GM12892 (cell line): ENCODE measurements at regions not wholly inside any gene's neighbourhood (a gene's known extent, or its start where the extent isn't known, plus 50 kb on each side); places are given as distances from the start of the nearest gene placed in this dataset.
"Not testable (repeated sequence)": the region's sequence is repeated elsewhere in the genome, so short reads cannot be mapped to it uniquely, and the experiment has no call there.

Experiments used
- DNase-seq: peaks from one replicate; pipeline ENCODE4 v3.0.0; 2011; ENCODE audit not compliant: insufficient read length
- FAIRE-seq: peaks from 2 replicates; lab custom pipeline; 2011; peaks lifted over from hg19 to GRCh38; lab: Jason Lieb, UNC
- POLR2A ChIP-seq: IDR thresholded peaks from 2 replicates; pipeline ENCODE4 v1.6.1; 2011; ENCODE audit warnings: low read depth, low read length, control low read depth
- POLR2AphosphoS5 ChIP-seq: IDR thresholded peaks from 2 replicates; pipeline ENCODE4 v1.6.1; 2011; ENCODE audit warnings: low read depth, low read length, control low read depth
- TAF1 ChIP-seq: IDR thresholded peaks from 2 replicates; pipeline ENCODE4 v1.6.1; 2011; ENCODE audit warnings: low read depth, mild to moderate bottlenecking, control low read depth, low read length, borderline replicate concordance

- no peak for FAIRE-seq
- no peak for DNase-seq
- TF ChIP-seq POLR2AphosphoS5 (no peak), POLR2A (no peak), TAF1 (no peak)
These were observed 69.2 kb upstream of the GRID2 start for GRCh38 chr4:92234393-92235176.

- DNase-seq = no peak
- FAIRE-seq = no peak
- no peak for TF ChIP-seq POLR2AphosphoS5
- TF ChIP-seq POLR2A = no peak
- TF ChIP-seq TAF1 = no peak
These were observed 68.0 kb upstream of the GRID2 start for GRCh38 chr4:92235731-92236130.

- TF ChIP-seq POLR2AphosphoS5 (no peak), POLR2A (no peak), TAF1 (no peak)
- DNase-seq (no peak), FAIRE-seq (no peak)
These were observed 66.9 kb upstream of the GRID2 start for GRCh38 chr4:92236877-92237276.

- DNase-seq = no peak
- TF ChIP-seq POLR2AphosphoS5 (no peak), TAF1 (no peak), POLR2A (no peak)
- FAIRE-seq = no peak
These were observed 66.2 kb upstream of the GRID2 start for GRCh38 chr4:92237559-92237958.

GRCh38 chr4:92241094-92241493, 62.7 kb upstream of the GRID2 start:
- no peak for FAIRE-seq
- DNase-seq = no peak
- TF ChIP-seq TAF1 = no peak
- TF ChIP-seq POLR2AphosphoS5 = no peak
- no peak for TF ChIP-seq POLR2A

- DNase-seq (no peak), FAIRE-seq (no peak)
- TF ChIP-seq POLR2A (no peak), POLR2AphosphoS5 (no peak), TAF1 (no peak)
These were observed 57.4 kb upstream of the GRID2 start for GRCh38 chr4:92246384-92246783.

GRCh38 chr4:92249541-92249940, 54.2 kb upstream of the GRID2 start:
- no peak for DNase-seq
- TF ChIP-seq POLR2A (no peak), TAF1 (no peak), POLR2AphosphoS5 (no peak)
- no peak for FAIRE-seq

- no peak for DNase-seq
- no peak for TF ChIP-seq POLR2AphosphoS5
- no peak for TF ChIP-seq POLR2A
- TF ChIP-seq TAF1 = no peak
- no peak for FAIRE-seq
These were observed 52.1 kb upstream of the GRID2 start for GRCh38 chr4:92251711-92252110.

- not testable (repeated sequence) for FAIRE-seq, DNase-seq
These were observed 51.4 kb upstream of the GRID2 start for GRCh38 chr4:92252358-92252757.

- no peak for TF ChIP-seq POLR2AphosphoS5
- no peak for TF ChIP-seq POLR2A
- TF ChIP-seq TAF1 = no peak
- DNase-seq (no peak), FAIRE-seq (no peak)
These were observed 50.9 kb upstream of the GRID2 start for GRCh38 chr4:92252846-92253245.

GRCh38 chr4:92253550-92253949, 50.2 kb upstream of the GRID2 start:
- no peak for FAIRE-seq

More at GRCh38 chr4:92253550-92253949, 50.2 kb upstream of the GRID2 start:
- no peak for TF ChIP-seq POLR2AphosphoS5
- DNase-seq = no peak
